Tibial nerve (tissue), 4 donors: ENCODE measurements at regions not wholly inside any gene's neighbourhood (a gene's known extent, or its start where the extent isn't known, plus 50 kb on each side); places are given as distances from the start of the nearest gene placed in this dataset.
"Not testable (repeated sequence)": the region's sequence is repeated elsewhere in the genome, so short reads cannot be mapped to it uniquely, and the experiment has no call there.

ENCODE experiments used
- DNase-seq, 2 donors: peaks; one replicate each; pipeline ENCODE4 v3.0.0-alpha.2; 2019; ENCODE audit warnings: low spot score in 2 of 2
- H3K27ac ChIP-seq, 4 donors: fragments of 200-600 bp; sonication (generic) in 3 of 4; one replicate each; pipeline ENCODE4 v1.5.1; 2017 to 2019; ENCODE audit warnings: mild to moderate bottlenecking in 1 of 4
- H3K27me3 ChIP-seq, 2 donors: fragments of 200-600 bp; sonication (generic) in 1 of 2; one replicate each; pipeline versions ENCODE4 v1.5.1 to v1.6.0; 2017 to 2019
- H3K36me3 ChIP-seq, 3 donors: fragments of 200-600 bp; sonication (generic); one replicate each; pipeline ENCODE4 v1.5.1; 2018 to 2019
- H3K4me1 ChIP-seq, 4 donors: fragments of 200-600 bp; sonication (generic) in 3 of 4; one replicate each; pipeline ENCODE4 v1.5.1; 2017 to 2019
- H3K4me3 ChIP-seq, 4 donors: fragments of 200-600 bp; sonication (generic) in 3 of 4; one replicate each; pipeline ENCODE4 v1.5.1; 2017 to 2019; ENCODE audit warnings: mild to moderate bottlenecking in 1 of 4, moderate library complexity in 1 of 4
- H3K9me3 ChIP-seq, 4 donors: fragments of 200-600 bp; sonication (generic) in 3 of 4; one replicate each; pipeline ENCODE4 v1.5.1; 2017 to 2019
- CTCF ChIP-seq, 5 experiments: fragments of 200-600 bp in 3 of 5; fragments of 450-650 bp in 2 of 5; sonication (generic) in 3 of 5; IDR thresholded peaks; one replicate each; pipeline ENCODE4 v1.5.1; 2016 to 2019; ENCODE audit warnings: antibody characterized with exemption in 5 of 5, mild to moderate bottlenecking in 3 of 5, moderate library complexity in 2 of 5
- EP300 ChIP-seq, 2 donors: sonication (generic); formaldehyde crosslinking; IDR thresholded peaks; one replicate each; pipeline ENCODE4 v1.6.1; 2017; ENCODE audit warnings: antibody characterized with exemption in 2 of 2, mild to moderate bottlenecking in 1 of 2
- POLR2A ChIP-seq, 2 donors: fragments of 450-650 bp; IDR thresholded peaks; one replicate each; pipeline ENCODE4 v1.6.1; 2017; ENCODE audit warnings: antibody characterized with exemption in 2 of 2, mild to moderate bottlenecking in 2 of 2, moderate library complexity in 2 of 2
- WGBS, 2 donors: methylation state at CpG; one replicate each; pipeline ENCODE4 v1.1.5; 2018; 5-methylcytosine and 5-hydroxymethylcytosine counted together

GRCh38 chr2:116988303-116988702, 826.2 kb upstream of the DDX18 start:
- Histone ChIP-seq H3K4me1 (no peaks in the 10 kb centered on the region), H3K9me3 (peaks cover 0 to 7% (median 0%) of the 10 kb centered on the region in 4 donors), H3K27me3 (no peaks in the 10 kb centered on the region), H3K36me3 (no peaks in the 10 kb centered on the region), H3K4me3 (no peak overlapping the region), H3K27ac (no peak overlapping the region)
- no peak for TF ChIP-seq EP300 (IDR thresholded peaks at IDR 0.05)
- no peak for TF ChIP-seq POLR2A (IDR thresholded peaks at IDR 0.05)
- no peak for DNase-seq

DNA sequence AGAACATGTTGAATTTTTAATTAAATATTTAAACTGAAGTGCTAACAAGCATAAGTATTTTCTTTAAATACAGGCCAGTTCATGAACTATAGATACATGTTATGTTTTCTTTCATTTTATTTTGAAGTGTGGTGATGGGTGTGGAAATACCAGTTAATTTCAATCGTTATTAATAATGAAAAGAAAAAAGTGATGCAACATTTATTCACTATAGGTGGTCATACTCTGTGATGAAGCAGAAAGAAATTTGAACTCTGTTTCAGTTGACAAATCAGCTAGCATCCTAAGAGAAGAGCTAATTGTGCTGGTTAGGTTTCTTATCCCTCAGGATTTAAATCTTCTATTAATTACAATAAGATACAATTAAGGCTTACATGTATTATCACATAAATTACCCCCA, 795.1 kb upstream of the DDX18 start:
- no peak for DNase-seq
- Histone ChIP-seq H3K27ac (no peak overlapping the region), H3K4me1 (no peaks in the 10 kb centered on the region), H3K9me3 (no peaks in the 10 kb centered on the region), H3K4me3 (no peak overlapping the region), H3K36me3 (no peaks in the 10 kb centered on the region), H3K27me3 (no peaks in the 10 kb centered on the region)
- 81 to 85% methylated on average over 1 of the region's 1 CpG for WGBS, 2 donors
- TF ChIP-seq EP300 (IDR thresholded peaks at IDR 0.05) (no peak), POLR2A (IDR thresholded peaks at IDR 0.05) (no peak), CTCF (IDR thresholded peaks at IDR 0.05) (no peak)

DNA sequence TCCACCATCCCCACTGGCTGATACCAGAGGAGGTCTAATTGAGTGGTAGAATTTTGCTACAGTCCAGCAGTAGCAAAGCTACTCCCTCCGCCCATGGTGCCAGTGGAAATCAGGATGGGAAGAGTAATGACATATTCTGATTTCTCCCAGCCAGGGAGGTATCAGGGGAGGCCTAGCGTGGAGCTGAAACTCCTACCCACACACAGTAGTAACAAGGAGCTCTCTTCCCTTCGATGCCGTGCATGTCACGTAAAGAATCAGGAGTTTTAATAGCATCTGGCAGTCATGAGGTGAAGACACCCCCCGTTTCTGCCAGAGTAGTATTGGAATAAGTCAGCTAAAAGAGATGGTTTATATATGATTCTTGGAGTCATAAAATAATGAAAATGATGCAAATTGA, 786.8 kb upstream of the DDX18 start:
- Histone ChIP-seq H3K9me3 (no peaks in the 10 kb centered on the region), H3K27ac (no peak overlapping the region), H3K27me3 (no peaks in the 10 kb centered on the region), H3K4me1 (no peaks in the 10 kb centered on the region), H3K4me3 (no peak overlapping the region), H3K36me3 (no peaks in the 10 kb centered on the region)
- WGBS, 2 donors: 77 to 89% methylated on average over 6 of the region's 6 CpGs
- TF ChIP-seq CTCF (IDR thresholded peaks at IDR 0.05): no peak
- TF ChIP-seq EP300 (IDR thresholded peaks at IDR 0.05): no peak
- no peak for TF ChIP-seq POLR2A (IDR thresholded peaks at IDR 0.05)
- no peak for DNase-seq

GRCh38 chr2:117028708-117029107, 785.8 kb upstream of the DDX18 start:
- 91 to 92% methylated on average over 18 of the region's 18 CpGs for WGBS, 2 donors
- not testable (repeated sequence) for H3K9me3 ChIP-seq, H3K27me3 ChIP-seq, H3K4me3 ChIP-seq, DNase-seq, H3K4me1 ChIP-seq, H3K27ac ChIP-seq, H3K36me3 ChIP-seq

- DNase-seq: no peak
- no peak for TF ChIP-seq POLR2A (IDR thresholded peaks at IDR 0.05)
- no peak for TF ChIP-seq CTCF (IDR thresholded peaks at IDR 0.05)
- TF ChIP-seq EP300 (IDR thresholded peaks at IDR 0.05): no peak
- no peaks in the 10 kb centered on the region for H3K4me1 ChIP-seq
- H3K36me3 ChIP-seq: no peaks in the 10 kb centered on the region
- no peak overlapping the region for H3K27ac ChIP-seq
- H3K27me3 ChIP-seq: no peaks in the 10 kb centered on the region
- H3K9me3 ChIP-seq: peaks cover 0 to 4% (median 0%) of the 10 kb centered on the region in 4 donors
- no peak overlapping the region for H3K4me3 ChIP-seq
- 90 to 94% methylated on average over 57 of the region's 59 CpGs for WGBS, 2 donors
Measured at GRCh38 chr2:117055499-117056375, 758.8 kb upstream of the DDX18 start.

- peaks cover 0 to 4% (median 0%) of the 10 kb centered on the region in 4 donors for H3K9me3 ChIP-seq
- TF ChIP-seq EP300 (IDR thresholded peaks at IDR 0.05) (no peak), POLR2A (IDR thresholded peaks at IDR 0.05) (no peak), CTCF (IDR thresholded peaks at IDR 0.05) (no peak)
- no peak overlapping the region for H3K4me3 ChIP-seq
- no peaks in the 10 kb centered on the region for H3K4me1 ChIP-seq
- no peaks in the 10 kb centered on the region for H3K27me3 ChIP-seq
- no peaks in the 10 kb centered on the region for H3K36me3 ChIP-seq
- H3K27ac ChIP-seq: no peak overlapping the region
- no peak for DNase-seq
- 83 to 90% methylated on average over 4 of the region's 4 CpGs for WGBS, 2 donors
Measured at GRCh38 chr2:117056376-117056748, 758.1 kb upstream of the DDX18 start.
